Heart left ventricle (tissue), 13 donors: ENCODE measurements at regions not wholly inside any gene's neighbourhood (a gene's known extent, or its start where the extent isn't known, plus 50 kb on each side); places are given as distances from the start of the nearest gene placed in this dataset.

ENCODE experiments used
- POLR2A ChIP-seq, 2 donors: fragments of 450-650 bp; IDR thresholded peaks; one replicate each; pipeline ENCODE4 v1.6.1; 2017; ENCODE audit warnings: antibody characterized with exemption in 2 of 2, mild to moderate bottlenecking in 2 of 2, moderate library complexity in 2 of 2
- TF ChIP-seq, protein P1 (sequence below), 12 donors: fragments of 200-600 bp; sonication (generic) in 4 of 12; IDR thresholded peaks; one replicate each; pipeline versions ENCODE4 v1.5.0 to v1.8.0; 2018 to 2022; ENCODE audit warnings: antibody characterized with exemption in 12 of 12, mild to moderate bottlenecking in 5 of 12
- donor health status: ischemic (EF 13 %, LVEDD 7.1; RV severe dilation, severe dysfunction).
- donor health status: DM: no; HTN: yes; CAD: no.
- donor health status: DM: no; HTN: no; CAD: no.
- donor health status: ischemic (EF 25% LVEDD 6.9; RV normal size, moderate dysfunction).
- donor health status: ischemic (EF 25% LVEDD 5.7; RV mildly dilated, moderate dysfunction).
- donor health status: ischemic (EF 35%, LVEDD 5.7; RV mildly dilated, moderate dysfunction).
- donor health status: nonischemic (EF 11% LVEDD 7.7; RV severe dilation, severe dysfunction).
- donor health status: DM: yes; HTN: yes; CAD: no.
- donor health status: PGD.
- donor health status: ischemic (EF 29% LVEDD 5.4; RV normal size, mild dysfunction).
- donor health status: nonischemic (EF 23%, LVEDD 6.1; RV moderate dilation, normal function).

DNA sequence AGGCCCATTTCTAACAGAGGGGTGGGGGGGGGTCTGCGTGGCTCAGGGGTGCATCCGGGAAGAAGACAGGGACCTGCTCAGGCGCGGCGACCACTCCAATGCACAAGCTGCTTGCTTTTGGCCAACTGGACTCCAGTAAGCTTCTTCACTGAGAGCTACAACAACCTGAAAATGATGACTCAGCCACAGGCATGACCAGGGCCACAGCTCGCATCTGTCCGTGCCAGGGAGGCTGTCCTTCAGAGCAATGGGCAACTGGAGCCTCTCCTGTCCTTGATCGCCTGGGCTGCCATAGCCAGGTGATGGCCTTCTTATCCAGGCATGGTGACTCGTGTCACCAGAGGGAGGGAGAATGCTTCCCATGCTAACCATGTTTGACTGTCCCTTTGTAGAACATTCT is 81.6 kb upstream of the RNF32 start:
- TF ChIP-seq, protein P1, sequence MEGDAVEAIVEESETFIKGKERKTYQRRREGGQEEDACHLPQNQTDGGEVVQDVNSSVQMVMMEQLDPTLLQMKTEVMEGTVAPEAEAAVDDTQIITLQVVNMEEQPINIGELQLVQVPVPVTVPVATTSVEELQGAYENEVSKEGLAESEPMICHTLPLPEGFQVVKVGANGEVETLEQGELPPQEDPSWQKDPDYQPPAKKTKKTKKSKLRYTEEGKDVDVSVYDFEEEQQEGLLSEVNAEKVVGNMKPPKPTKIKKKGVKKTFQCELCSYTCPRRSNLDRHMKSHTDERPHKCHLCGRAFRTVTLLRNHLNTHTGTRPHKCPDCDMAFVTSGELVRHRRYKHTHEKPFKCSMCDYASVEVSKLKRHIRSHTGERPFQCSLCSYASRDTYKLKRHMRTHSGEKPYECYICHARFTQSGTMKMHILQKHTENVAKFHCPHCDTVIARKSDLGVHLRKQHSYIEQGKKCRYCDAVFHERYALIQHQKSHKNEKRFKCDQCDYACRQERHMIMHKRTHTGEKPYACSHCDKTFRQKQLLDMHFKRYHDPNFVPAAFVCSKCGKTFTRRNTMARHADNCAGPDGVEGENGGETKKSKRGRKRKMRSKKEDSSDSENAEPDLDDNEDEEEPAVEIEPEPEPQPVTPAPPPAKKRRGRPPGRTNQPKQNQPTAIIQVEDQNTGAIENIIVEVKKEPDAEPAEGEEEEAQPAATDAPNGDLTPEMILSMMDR (IDR thresholded peaks at IDR 0.05) = no peak
- no peak for TF ChIP-seq POLR2A (IDR thresholded peaks at IDR 0.05)
